NCI-H2196 (cell line): ENCODE measurements at regions not wholly inside any gene's neighbourhood (a gene's known extent, or its start where the extent isn't known, plus 50 kb on each side); places are given as distances from the start of the nearest gene placed in this dataset.

Source experiments
- DNase-seq: peaks from one replicate; lab custom pipeline; 2025; ENCODE audit not compliant: unreplicated experiment; lab: John Stamatoyannopoulos, UW

GRCh38 chr2:104028061-104028460 lies 825.9 kb upstream of the POU3F3 start:
- DNase-seq: no peak

GRCh38 chr2:104033399-104033798 lies 820.5 kb upstream of the POU3F3 start:
- no peak for DNase-seq

GRCh38 chr2:104040771-104041170 lies 813.1 kb upstream of the POU3F3 start:
- no peak for DNase-seq

- DNase-seq: no peak
Measured at GRCh38 chr2:104041351-104041750, 812.6 kb upstream of the POU3F3 start.

DNA sequence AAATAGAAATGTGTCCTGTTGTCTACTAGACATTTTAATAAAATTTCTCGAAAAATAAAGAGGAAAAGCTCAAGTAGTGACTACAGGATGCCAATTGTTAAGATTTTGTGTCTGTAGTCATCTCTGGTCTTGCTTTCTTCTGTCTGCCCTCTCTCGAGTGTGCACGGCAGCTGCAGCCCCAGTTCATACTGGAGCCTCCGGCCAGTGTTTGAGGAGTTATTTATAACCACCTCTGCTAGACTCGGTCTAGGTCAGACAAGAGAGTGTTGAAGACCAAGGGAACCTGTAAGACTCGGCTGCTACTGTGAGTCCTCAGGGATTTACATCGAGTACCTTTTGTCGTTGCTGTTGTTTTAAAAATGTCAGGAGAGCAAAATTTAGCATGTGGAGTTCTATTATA lies 810.1 kb upstream of the POU3F3 start:
- no peak for DNase-seq

DNA sequence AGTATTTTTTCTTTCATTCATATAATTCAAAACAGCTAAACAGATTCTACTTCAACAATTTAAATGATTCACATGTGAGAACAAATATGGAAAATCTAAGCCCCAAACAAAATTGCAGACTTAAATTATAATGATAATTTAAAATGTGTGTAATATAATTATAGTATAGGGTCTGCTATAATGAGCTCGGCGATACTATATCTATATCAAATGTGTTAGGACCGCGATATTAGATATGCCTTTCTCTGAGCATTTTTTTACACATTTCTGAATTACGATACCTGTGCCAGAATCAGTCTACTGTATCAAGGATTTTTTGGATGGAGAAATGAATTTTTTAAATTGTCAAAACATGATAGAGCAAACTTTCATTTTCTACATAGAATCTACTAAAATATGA lies 808.8 kb upstream of the POU3F3 start:
- DNase-seq: no peak

DNA sequence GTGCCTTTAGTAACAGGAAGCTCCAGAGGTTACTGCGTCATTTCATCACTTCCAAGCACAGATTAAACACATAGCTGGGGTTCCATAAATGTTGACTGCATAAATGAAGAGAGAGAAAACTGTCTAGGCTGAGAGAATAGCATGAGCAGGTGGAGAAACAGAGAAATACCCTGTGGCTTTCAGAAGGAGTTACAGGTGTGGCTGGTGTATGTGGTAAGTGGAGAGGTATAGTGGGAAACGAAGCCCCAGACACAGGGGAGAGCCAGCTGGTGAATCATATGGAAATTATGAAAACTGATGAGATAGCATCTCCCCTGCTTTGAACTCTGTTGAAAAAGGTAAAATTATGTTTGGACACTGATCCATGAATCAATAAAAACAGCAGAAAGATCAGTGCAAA lies 807.4 kb upstream of the POU3F3 start:
- DNase-seq: no peak

DNA sequence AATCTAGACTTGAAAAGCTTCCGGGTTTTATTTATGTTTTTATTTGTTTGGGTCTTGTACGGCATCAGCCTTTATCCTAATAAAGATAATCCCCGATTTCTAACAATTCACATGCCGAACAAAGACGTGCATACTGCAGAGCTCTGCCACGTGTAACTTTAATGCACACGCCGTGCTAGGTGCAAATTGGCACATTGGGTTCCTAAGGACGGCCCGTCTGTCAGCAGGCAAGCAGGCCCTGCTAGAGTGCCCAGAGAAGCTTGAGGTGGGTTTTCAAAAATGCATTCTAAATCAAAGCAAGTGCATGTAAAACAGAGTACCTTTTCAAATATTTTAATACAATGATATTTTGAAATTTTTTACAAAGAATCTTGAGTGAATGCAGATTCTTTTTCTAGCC lies 806.4 kb upstream of the POU3F3 start:
- no peak for DNase-seq

GRCh38 chr2:104049438-104049837 lies 804.5 kb upstream of the POU3F3 start:
- DNase-seq: no peak

- DNase-seq: no peak
Measured at GRCh38 chr2:104049981-104050380, 803.9 kb upstream of the POU3F3 start.

DNA sequence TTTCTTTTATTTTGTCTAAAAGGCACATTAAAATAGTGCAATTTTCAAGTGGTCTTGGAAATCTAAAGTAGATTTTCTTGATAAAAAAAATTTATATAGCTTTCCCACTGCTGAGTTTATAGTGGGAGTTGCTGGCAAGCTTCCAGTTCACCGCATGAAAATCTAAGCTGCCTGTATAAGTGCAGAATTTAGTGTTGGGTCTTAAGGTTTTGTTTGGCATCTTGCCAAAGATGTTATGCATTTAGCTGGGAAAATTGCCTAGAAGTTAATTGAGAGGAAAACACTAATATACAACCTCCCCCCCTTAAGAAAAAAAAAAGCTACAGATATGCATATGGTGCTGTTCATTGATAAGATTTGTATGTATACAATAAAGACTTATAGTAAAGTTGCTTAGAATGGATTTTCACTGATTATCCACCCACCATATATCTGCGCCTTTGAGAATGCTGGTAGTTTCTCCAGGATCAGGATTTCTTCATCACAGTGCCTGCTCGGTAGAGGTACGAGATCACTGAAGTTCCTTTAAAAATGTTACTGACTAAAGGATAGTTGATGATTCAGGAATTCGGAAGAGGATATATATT lies 803.2 kb upstream of the POU3F3 start:
- DNase-seq: no peak

DNA sequence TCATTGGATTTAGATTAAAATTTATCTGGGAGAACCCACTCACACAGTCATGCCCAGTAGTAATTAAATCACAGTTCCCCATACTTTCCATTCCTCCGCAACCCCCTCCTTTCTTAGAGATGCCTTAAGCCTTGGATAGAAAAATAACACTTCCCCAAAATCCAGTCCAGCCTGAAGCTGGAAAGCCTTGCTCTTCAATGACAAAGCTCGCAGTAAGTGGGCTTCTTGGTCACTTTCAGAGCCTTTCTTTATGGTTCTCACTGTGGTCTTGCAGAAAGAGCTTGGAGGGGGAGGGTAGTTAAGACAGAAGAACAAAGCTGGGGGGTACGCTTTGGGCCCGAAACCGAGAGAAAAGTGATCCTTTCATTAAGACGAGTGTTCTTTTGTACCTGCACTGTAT lies 802.1 kb upstream of the POU3F3 start:
- DNase-seq: no peak

DNA sequence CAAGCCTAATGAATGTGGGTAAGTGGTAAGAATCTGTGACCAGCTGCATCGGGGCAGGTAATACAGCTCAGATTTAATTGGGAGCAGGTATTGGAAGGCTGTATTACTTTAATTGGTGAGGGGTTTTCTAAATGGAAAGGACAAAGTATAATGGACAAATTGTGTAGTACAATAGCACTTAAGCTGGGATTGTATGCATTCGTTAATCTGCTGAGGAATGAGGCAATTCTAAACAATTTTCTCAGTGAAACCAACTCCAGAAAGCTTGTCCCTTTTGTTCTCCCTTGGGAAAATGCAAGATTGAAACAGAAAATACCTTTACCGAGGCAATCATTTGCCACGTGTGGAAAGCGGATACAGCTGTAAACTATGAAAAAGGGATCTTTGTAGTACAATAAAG lies 801.6 kb upstream of the POU3F3 start:
- DNase-seq: no peak

DNA sequence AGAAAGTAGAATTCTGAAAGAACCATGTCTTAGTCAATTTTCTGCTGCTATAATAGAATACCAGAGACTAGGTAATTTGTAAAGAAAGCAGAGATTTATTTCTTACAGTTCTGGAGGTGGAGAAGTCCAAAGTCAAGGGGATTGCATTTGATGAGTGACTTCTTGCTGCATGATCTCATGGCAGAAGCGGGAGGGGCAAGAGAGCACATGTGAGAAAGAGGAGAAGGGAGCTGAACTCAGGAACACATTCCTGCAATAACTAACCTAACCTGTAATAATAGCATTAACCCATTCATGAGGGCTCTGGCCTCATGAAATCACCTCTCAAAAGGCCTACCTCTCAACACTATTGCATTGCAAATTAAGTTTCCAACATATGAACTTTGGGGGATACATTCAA lies 797.5 kb upstream of the POU3F3 start:
- no peak for DNase-seq

DNA sequence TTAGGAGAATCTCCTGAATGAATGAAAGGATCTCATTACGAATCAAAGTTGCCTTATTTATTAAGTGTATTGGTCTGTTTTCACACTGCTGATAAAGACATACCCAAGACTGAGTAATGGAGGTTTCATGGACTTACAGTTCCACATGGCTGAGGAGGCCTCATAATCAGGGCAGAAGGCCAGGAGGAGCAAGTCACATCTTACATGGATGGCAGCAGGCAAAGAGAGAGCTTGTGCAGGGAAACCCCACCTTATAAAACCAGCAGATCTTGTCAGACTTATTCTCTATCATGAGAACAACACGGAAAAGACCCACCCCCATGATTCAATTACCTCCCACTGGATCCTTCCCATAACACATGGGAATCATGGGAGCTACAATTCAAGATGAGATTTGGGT lies 785.2 kb upstream of the POU3F3 start:
- no peak for DNase-seq

DNA sequence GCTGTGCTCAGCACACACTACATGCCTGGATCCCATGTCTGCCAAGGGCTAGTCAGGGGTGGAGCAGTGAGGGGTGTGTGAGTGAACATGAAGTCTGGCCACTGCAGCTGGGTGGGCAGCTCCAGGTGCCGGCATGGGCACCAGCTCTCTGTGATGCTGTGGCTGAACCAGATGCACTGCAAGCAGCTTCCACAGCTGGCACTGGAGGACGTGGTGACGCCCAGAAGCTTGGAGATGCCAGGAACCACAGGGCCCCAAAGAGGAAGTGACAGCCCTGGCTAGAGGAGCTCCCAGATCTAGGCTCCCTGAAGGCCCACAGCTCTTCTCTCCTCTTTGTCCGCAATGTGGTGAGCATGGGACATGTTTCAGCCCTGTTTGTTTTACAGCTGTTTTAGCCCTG lies 776.3 kb upstream of the POU3F3 start:
- DNase-seq: no peak

GRCh38 chr2:104078431-104079157 lies 775.3 kb upstream of the POU3F3 start:
- no peak for DNase-seq

DNA sequence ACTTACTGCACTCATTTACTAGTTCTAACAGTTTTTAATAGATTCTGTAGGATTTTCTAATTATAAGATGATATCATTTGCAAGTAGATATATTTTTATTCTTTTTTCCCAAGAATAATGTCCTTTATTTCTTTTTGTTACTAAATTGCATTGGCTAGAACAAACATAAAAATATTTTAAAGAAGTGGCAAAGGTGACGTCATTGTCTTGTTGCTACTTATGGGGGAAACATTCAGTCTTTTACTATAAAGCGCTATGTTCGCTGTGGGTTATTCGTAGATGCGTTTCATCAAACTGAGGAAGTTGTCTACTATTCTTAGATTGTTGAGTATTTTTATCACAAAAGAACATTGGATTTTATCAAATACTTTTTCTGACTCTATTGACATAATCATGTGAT lies 765.2 kb upstream of the POU3F3 start:
- no peak for DNase-seq

GRCh38 chr2:104090407-104090806 lies 763.5 kb upstream of the POU3F3 start:
- no peak for DNase-seq

DNA sequence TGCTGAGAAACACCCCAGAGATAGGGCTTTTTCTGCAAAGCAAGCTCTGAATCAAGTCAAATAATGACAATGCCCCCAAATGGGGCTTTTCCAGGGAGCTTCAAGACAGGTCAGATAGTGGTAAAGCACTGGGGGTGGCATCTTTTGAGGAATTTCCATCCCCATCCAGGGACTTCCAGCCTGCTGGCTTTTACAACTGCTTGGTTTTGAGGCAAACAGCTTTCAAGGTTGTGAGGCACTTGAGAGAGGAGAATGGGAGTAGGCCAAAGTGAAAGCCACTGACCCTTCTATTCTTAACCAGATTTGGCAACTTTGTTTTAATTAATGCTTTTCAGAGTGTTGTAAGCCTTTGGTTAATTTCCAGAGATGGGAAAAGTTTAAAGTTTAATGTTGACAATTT lies 762.0 kb upstream of the POU3F3 start:
- DNase-seq: no peak

DNA sequence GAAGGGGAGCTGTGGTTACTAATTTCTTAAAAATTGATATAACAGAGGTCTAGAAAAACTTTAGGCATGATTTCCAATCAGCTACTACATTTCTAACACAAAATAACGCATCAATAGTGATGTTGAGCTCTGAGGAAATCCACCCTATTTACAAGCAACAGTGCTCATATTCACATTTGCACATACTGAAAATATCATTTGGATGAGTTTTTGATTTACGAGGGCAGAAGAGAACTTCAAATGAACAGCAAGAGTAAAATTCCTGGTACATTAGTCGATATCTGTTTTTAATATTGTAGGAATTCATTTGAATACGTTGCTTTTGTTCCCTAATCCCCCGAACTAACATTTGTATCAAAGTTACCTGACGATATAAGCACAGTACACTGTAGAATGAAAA lies 761.0 kb upstream of the POU3F3 start:
- DNase-seq: no peak

DNA sequence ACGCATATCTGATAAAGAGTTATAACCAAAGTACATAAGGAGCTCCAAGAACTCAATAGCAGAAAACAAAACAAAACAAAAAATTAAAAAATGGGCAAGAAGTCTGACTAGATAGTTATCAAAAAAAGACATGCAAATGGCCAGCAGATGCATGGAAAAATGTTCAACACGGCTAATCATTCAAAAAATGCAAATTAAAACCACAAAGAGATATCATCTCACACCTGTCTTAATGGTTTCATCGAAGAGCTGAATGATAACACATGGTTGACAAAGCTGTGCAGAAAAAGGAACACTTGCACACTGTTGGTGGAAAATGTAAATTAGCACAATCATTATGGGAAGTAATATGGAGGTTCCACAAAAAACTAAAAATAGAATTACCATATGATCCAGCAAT lies 751.3 kb upstream of the POU3F3 start:
- no peak for DNase-seq

DNA sequence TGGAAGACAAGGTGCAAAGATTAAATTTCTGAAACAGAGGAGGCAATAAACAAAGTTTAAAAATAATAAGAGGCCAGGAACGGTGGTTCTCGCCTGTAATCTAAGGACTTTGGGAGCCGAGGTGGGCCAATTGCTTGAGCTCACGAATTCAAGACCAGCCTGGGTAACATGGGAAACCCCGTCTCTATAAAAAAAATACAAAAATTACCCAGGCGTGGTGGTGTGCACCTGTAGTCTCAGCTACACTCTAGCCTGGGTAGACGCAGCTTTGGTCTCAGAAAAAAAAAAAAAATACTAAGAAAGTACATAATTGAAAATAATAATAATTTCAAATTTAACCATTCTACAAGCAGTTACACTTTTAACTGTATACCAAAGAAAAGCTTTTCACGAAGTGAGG lies 744.6 kb upstream of the POU3F3 start:
- no peak for DNase-seq
